HCT116 (cell line): ENCODE measurements at regions not wholly inside any gene's neighbourhood (a gene's known extent, or its start where the extent isn't known, plus 50 kb on each side); places are given as distances from the start of the nearest gene placed in this dataset.

Experiments used
- ATF3 ChIP-seq: IDR thresholded peaks from 2 replicates; pipeline ENCODE4 v1.6.1; 2012
- EZH2 ChIP-seq: fragments of 200-600 bp; sonication (generic); IDR thresholded peaks from 2 replicates; pipeline ENCODE4 v1.6.1; 2017; ENCODE audit warnings: antibody characterized with exemption, mixed run types
- POLR2A ChIP-seq: IDR thresholded peaks from 2 replicates; pipeline ENCODE4 v1.7.0; 2011; ENCODE audit warnings: borderline replicate concordance; ENCODE audit not compliant: insufficient read depth, insufficient read length; ENCODE audit errors: extremely low read depth
- POLR2AphosphoS5 ChIP-seq: IDR thresholded peaks from 2 replicates; pipeline ENCODE4 v1.6.1; 2011; ENCODE audit warnings: mild to moderate bottlenecking, low read depth, low read length, moderate library complexity
- SIN3A ChIP-seq: IDR thresholded peaks from 2 replicates; pipeline ENCODE4 v1.6.1; 2012; ENCODE audit warnings: low read depth
- SP1 ChIP-seq: IDR thresholded peaks from 2 replicates; pipeline ENCODE4 v1.6.1; 2012; ENCODE audit warnings: low read depth
- TF ChIP-seq, protein P1 (sequence below), 3 experiments: fragments of 200-600 bp in 1 of 3; sonication (generic) in 1 of 3; IDR thresholded peaks in 2 of 3; conservative IDR thresholded peaks in 1 of 3; 2 replicates each; pipeline ENCODE4 v1.5.1; 2012 to 2017; ENCODE audit warnings: low read depth in 2 of 3, low read length in 2 of 3, antibody characterized with exemption in 1 of 3, borderline replicate concordance in 1 of 3, control low read depth in 1 of 3, mild to moderate bottlenecking in 1 of 3, mixed read lengths in 1 of 3, mixed run types in 1 of 3, moderate library complexity in 1 of 3; ENCODE audit not compliant: insufficient read depth in 1 of 3

DNA sequence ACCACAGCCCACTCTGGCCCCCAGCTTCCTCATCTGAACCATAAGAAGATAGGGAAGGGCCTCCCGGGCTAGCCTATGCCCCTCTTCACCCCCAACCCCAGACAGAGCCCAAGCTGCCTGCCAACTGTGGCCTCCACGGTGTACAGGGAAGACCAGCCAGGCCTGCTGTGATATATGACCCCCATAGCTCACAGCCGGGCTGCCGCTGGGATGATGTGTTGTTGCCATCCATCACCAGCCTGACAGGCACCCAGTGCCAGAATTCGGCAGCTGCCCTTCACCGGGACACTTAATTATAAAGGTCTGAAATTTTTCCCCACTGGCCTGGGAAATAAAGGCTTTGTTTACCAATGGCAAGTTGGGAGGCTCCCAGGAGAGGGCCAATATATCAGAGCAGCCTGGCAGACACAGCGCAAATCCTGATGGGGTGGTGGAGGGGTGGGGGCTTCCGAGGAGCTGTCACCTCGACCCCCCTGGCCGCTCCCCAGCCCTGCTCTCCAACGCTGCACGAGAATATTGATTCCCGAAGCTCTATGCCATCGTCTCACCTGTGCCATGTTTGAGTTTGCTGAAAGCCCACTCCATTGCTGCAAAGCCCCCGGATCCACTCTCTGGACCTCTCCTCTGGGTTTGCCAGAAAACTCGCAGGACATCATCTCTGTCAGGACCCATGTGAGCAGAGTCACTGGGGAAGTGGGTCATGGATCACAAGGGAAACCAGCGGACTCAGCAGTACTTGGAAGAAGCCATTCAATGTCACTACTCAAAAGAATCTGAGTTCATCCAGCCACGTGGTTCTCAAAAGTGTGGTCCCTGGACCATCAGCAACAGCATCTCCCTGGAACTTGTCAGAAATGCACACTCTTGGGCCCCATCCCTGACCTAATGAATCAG lies 296.9 kb downstream of the MN1 start:
- TF ChIP-seq POLR2A (no peak), EZH2 (no peak), SIN3A (no peak), SP1 (no peak), ATF3 (no peak), POLR2AphosphoS5 (no peak)
- TF ChIP-seq, protein P1, sequence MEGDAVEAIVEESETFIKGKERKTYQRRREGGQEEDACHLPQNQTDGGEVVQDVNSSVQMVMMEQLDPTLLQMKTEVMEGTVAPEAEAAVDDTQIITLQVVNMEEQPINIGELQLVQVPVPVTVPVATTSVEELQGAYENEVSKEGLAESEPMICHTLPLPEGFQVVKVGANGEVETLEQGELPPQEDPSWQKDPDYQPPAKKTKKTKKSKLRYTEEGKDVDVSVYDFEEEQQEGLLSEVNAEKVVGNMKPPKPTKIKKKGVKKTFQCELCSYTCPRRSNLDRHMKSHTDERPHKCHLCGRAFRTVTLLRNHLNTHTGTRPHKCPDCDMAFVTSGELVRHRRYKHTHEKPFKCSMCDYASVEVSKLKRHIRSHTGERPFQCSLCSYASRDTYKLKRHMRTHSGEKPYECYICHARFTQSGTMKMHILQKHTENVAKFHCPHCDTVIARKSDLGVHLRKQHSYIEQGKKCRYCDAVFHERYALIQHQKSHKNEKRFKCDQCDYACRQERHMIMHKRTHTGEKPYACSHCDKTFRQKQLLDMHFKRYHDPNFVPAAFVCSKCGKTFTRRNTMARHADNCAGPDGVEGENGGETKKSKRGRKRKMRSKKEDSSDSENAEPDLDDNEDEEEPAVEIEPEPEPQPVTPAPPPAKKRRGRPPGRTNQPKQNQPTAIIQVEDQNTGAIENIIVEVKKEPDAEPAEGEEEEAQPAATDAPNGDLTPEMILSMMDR (IDR thresholded peaks at IDR 0.05 in 2 of 3, conservative IDR thresholded peaks at IDR 0.05 in 1 of 3; ENCODE audit: borderline replicate concordance in 1 of 3, insufficient read depth in 1 of 3, low read depth in 2 of 3, low read length in 2 of 3) = no peak
